OCI-LY3 (cell line): ENCODE measurements at regions not wholly inside any gene's neighbourhood (a gene's known extent, or its start where the extent isn't known, plus 50 kb on each side); places are given as distances from the start of the nearest gene placed in this dataset.
"Not testable (repeated sequence)": the region's sequence is repeated elsewhere in the genome, so short reads cannot be mapped to it uniquely, and the experiment has no call there.

Source experiments
- H2AFZ ChIP-seq: fragments of 200-600, 300-600 bp; shearing (Covaris generic); 2 replicates; pipeline ENCODE4 v1.6.0; 2014; ENCODE audit warnings: antibody characterized with exemption, low read depth, low read length
- H3K27ac ChIP-seq: fragments of 200-600, 300-600 bp; sonication (generic); 2 replicates; pipeline ENCODE4 v1.5.1; 2014; ENCODE audit warnings: mild to moderate bottlenecking, low read length, moderate library complexity, mixed read lengths
- H3K27me3 ChIP-seq: fragments of 200-600, 300-600 bp; sonication (generic); 2 replicates; pipeline ENCODE4 v1.6.1; 2014; ENCODE audit warnings: low read depth, low read length, mixed read lengths
- H3K36me3 ChIP-seq: fragments of 200-600, 300-600 bp; sonication (generic); replicated peaks from 2 replicates; pipeline ENCODE3; 2014; ENCODE audit warnings: low read depth, low read length, mixed read lengths
- H3K4me1 ChIP-seq: fragments of 300-600, 200-600 bp; sonication (generic); 2 replicates; pipeline ENCODE4 v1.6.1; 2014; ENCODE audit warnings: low read length, mixed read lengths
- H3K4me2 ChIP-seq: fragments of 200-600, 300-600 bp; sonication (generic); 2 replicates; pipeline ENCODE4 v1.6.1; 2014; ENCODE audit warnings: low read length, mixed read lengths
- H3K4me3 ChIP-seq: fragments of 300-600, 200-600 bp; sonication (generic); 2 replicates; pipeline ENCODE4 v1.5.1; 2014; ENCODE audit warnings: antibody characterized with exemption, mild to moderate bottlenecking, low read length, moderate library complexity
- H3K79me2 ChIP-seq: fragments of 300-600, 200-600 bp; shearing (Covaris generic); 2 replicates; pipeline ENCODE4 v1.6.1; 2014; ENCODE audit warnings: mild to moderate bottlenecking, low read length, mixed read lengths
- H3K9ac ChIP-seq: fragments of 300-600, 200-600 bp; shearing (Covaris generic); 2 replicates; pipeline ENCODE4 v1.6.0; 2014; ENCODE audit warnings: mild to moderate bottlenecking, low read length, moderate library complexity
- H3K9me3 ChIP-seq: fragments of 200-600, 300-600 bp; shearing (Covaris generic); 2 replicates; pipeline ENCODE4 v1.6.1; 2014; ENCODE audit warnings: low read length, mixed read lengths; ENCODE audit not compliant: insufficient read depth
- H4K20me1 ChIP-seq: fragments of 200-600, 300-600 bp; sonication (generic); 2 replicates; pipeline ENCODE4 v1.6.1; 2016; ENCODE audit warnings: low read length, mixed read lengths; ENCODE audit not compliant: insufficient read depth
- CTCF ChIP-seq: fragments of 200-600, 300-600 bp; sonication (generic); IDR thresholded peaks from 2 replicates; pipeline ENCODE4 v1.5.1; 2014; ENCODE audit warnings: antibody characterized with exemption, low read length, low read depth
- EZH2phosphoT487 ChIP-seq: fragments of 200-600 bp; shearing (Covaris generic); IDR thresholded peaks from 2 replicates; pipeline ENCODE4 v1.6.1; 2018; ENCODE audit warnings: antibody characterized with exemption, mixed run types, low read depth

- no peak overlapping the region for H3K9ac ChIP-seq
- TF ChIP-seq CTCF (no peak), EZH2phosphoT487 (no peak)
- no peak overlapping the region for H3K4me2 ChIP-seq
- no peak overlapping the region for H2AFZ ChIP-seq
- H3K4me3 ChIP-seq = no peak overlapping the region
- H3K4me1 ChIP-seq = no peaks in the 10 kb centered on the region
- no peak overlapping the region for H3K27ac ChIP-seq
- no peaks in the 10 kb centered on the region for H3K36me3 ChIP-seq
- H4K20me1 ChIP-seq = no peaks in the 10 kb centered on the region
- H3K9me3 ChIP-seq = no peaks in the 10 kb centered on the region
- H3K79me2 ChIP-seq = no peaks in the 10 kb centered on the region
- H3K27me3 ChIP-seq = no peaks in the 10 kb centered on the region
Measured at GRCh38 chr13:54433493-54434206, 1405.0 kb downstream of the OLFM4 start.

GRCh38 chr13:54440853-54441400, 1412.3 kb downstream of the OLFM4 start:
- H2AFZ ChIP-seq, H3K9ac ChIP-seq, H3K9me3 ChIP-seq, H3K4me3 ChIP-seq, H4K20me1 ChIP-seq, H3K4me1 ChIP-seq, H3K79me2 ChIP-seq, H3K4me2 ChIP-seq, H3K27me3 ChIP-seq, H3K36me3 ChIP-seq, H3K27ac ChIP-seq: not testable (repeated sequence)

- Histone ChIP-seq H3K9ac (no peak overlapping the region), H4K20me1 (no peaks in the 10 kb centered on the region), H3K27ac (no peak overlapping the region), H3K36me3 (no peaks in the 10 kb centered on the region), H3K4me1 (no peaks in the 10 kb centered on the region), H2AFZ (no peak overlapping the region), H3K27me3 (no peaks in the 10 kb centered on the region), H3K9me3 (no peaks in the 10 kb centered on the region), H3K4me2 (no peak overlapping the region), H3K79me2 (no peaks in the 10 kb centered on the region), H3K4me3 (no peak overlapping the region)
- no peak for TF ChIP-seq EZH2phosphoT487
- TF ChIP-seq CTCF = no peak
Measured at GRCh38 chr13:54445453-54445852, 1416.8 kb downstream of the OLFM4 start.

GRCh38 chr13:54445865-54446264, 1417.3 kb downstream of the OLFM4 start:
- H3K9ac ChIP-seq = no peak overlapping the region
- no peaks in the 10 kb centered on the region for H3K27me3 ChIP-seq
- H2AFZ ChIP-seq = no peak overlapping the region
- no peaks in the 10 kb centered on the region for H3K36me3 ChIP-seq
- no peaks in the 10 kb centered on the region for H4K20me1 ChIP-seq
- no peaks in the 10 kb centered on the region for H3K9me3 ChIP-seq
- H3K4me3 ChIP-seq = no peak overlapping the region
- TF ChIP-seq EZH2phosphoT487 (no peak), CTCF (no peak)
- no peaks in the 10 kb centered on the region for H3K79me2 ChIP-seq
- no peak overlapping the region for H3K4me2 ChIP-seq
- H3K4me1 ChIP-seq = no peaks in the 10 kb centered on the region
- no peak overlapping the region for H3K27ac ChIP-seq
